BLaER1 (cell line): ENCODE measurements at regions not wholly inside any gene's neighbourhood (a gene's known extent, or its start where the extent isn't known, plus 50 kb on each side); places are given as distances from the start of the nearest gene placed in this dataset.

ENCODE experiments used
- H3K27ac ChIP-seq: shearing (Covaris generic); formaldehyde crosslinking; 2 replicates; pipeline ENCODE4 v1.8.1; 2022
- H3K27me3 ChIP-seq: shearing (Covaris generic); formaldehyde crosslinking; 2 replicates; pipeline ENCODE4 v1.8.1; 2022
- H3K36me3 ChIP-seq: shearing (Covaris generic); formaldehyde crosslinking; 2 replicates; pipeline ENCODE4 v1.8.1; 2022
- H3K4me1 ChIP-seq: shearing (Covaris generic); formaldehyde crosslinking; 2 replicates; pipeline ENCODE4 v1.8.1; 2022
- H3K4me2 ChIP-seq: shearing (Covaris generic); formaldehyde crosslinking; 2 replicates; pipeline ENCODE4 v1.8.1; 2022
- H3K4me3 ChIP-seq: shearing (Covaris generic); formaldehyde crosslinking; 2 replicates; pipeline ENCODE4 v1.8.1; 2022
- H3K9ac ChIP-seq: shearing (Covaris generic); formaldehyde crosslinking; 2 replicates; pipeline ENCODE4 v1.8.1; 2022
- H3K9me3 ChIP-seq: shearing (Covaris generic); formaldehyde crosslinking; 2 replicates; pipeline ENCODE4 v1.8.1; 2022
- H4K20me1 ChIP-seq: shearing (Covaris generic); formaldehyde crosslinking; 2 replicates; pipeline ENCODE4 v1.8.1; 2022
- Cebpa-rat ChIP-seq: shearing (Covaris generic); IDR thresholded peaks from 2 replicates; pipeline ENCODE4 v1.8.1; 2022

- Histone ChIP-seq H3K27me3 (no peaks in the 10 kb centered on the region), H4K20me1 (no peaks in the 10 kb centered on the region), H3K9me3 (no peaks in the 10 kb centered on the region), H3K9ac (no peak overlapping the region), H3K27ac (no peak overlapping the region), H3K4me1 (no peaks in the 10 kb centered on the region), H3K4me3 (no peak overlapping the region), H3K36me3 (no peaks in the 10 kb centered on the region), H3K4me2 (no peak overlapping the region)
- TF ChIP-seq Cebpa-rat, result no peak
Observed at GRCh38 chr16:76885776-76886537, 305.0 kb upstream of the MON1B start.

GRCh38 chr16:76897816-76898215, 293.2 kb upstream of the MON1B start:
- Histone ChIP-seq H3K9me3 (no peaks in the 10 kb centered on the region), H3K4me1 (no peaks in the 10 kb centered on the region), H3K9ac (no peak overlapping the region), H3K27ac (no peak overlapping the region), H4K20me1 (no peaks in the 10 kb centered on the region), H3K4me3 (no peak overlapping the region), H3K4me2 (no peak overlapping the region), H3K36me3 (no peaks in the 10 kb centered on the region), H3K27me3 (no peaks in the 10 kb centered on the region)
- TF ChIP-seq Cebpa-rat, result no peak

GRCh38 chr16:76899767-76900166, 291.2 kb upstream of the MON1B start:
- Histone ChIP-seq H3K4me3 (no peak overlapping the region), H3K27ac (no peak overlapping the region), H3K9me3 (no peaks in the 10 kb centered on the region), H3K9ac (no peak overlapping the region), H3K36me3 (no peaks in the 10 kb centered on the region), H3K4me1 (no peaks in the 10 kb centered on the region), H4K20me1 (no peaks in the 10 kb centered on the region), H3K4me2 (no peak overlapping the region), H3K27me3 (no peaks in the 10 kb centered on the region)
- no peak for TF ChIP-seq Cebpa-rat

- Histone ChIP-seq H3K27ac (no peak overlapping the region), H3K4me3 (no peak overlapping the region), H3K9me3 (no peaks in the 10 kb centered on the region), H3K27me3 (no peaks in the 10 kb centered on the region), H3K4me1 (no peaks in the 10 kb centered on the region), H3K36me3 (no peaks in the 10 kb centered on the region), H4K20me1 (no peaks in the 10 kb centered on the region), H3K4me2 (no peak overlapping the region), H3K9ac (no peak overlapping the region)
- no peak for TF ChIP-seq Cebpa-rat
Observed at GRCh38 chr16:76900285-76901263, 290.4 kb upstream of the MON1B start.

- H3K9me3 ChIP-seq, result no peaks in the 10 kb centered on the region
- no peak for TF ChIP-seq Cebpa-rat
- no peaks in the 10 kb centered on the region for H3K27me3 ChIP-seq
- no peaks in the 10 kb centered on the region for H3K4me1 ChIP-seq
- H4K20me1 ChIP-seq, result no peaks in the 10 kb centered on the region
- no peak overlapping the region for H3K9ac ChIP-seq
- H3K4me2 ChIP-seq, result no peak overlapping the region
- H3K27ac ChIP-seq, result no peak overlapping the region
- H3K36me3 ChIP-seq, result no peaks in the 10 kb centered on the region
- no peak overlapping the region for H3K4me3 ChIP-seq
Observed at GRCh38 chr16:76906552-76906951, 284.4 kb upstream of the MON1B start.

GRCh38 chr16:76910931-76911330, 280.1 kb upstream of the MON1B start:
- Histone ChIP-seq H3K27ac (no peak overlapping the region), H3K4me1 (no peaks in the 10 kb centered on the region), H3K4me2 (no peak overlapping the region), H3K36me3 (no peaks in the 10 kb centered on the region), H3K27me3 (no peaks in the 10 kb centered on the region), H3K9me3 (no peaks in the 10 kb centered on the region), H4K20me1 (no peaks in the 10 kb centered on the region), H3K9ac (no peak overlapping the region), H3K4me3 (no peak overlapping the region)
- TF ChIP-seq Cebpa-rat, result no peak

GRCh38 chr16:76913046-76913445, 277.9 kb upstream of the MON1B start:
- H3K4me1 ChIP-seq, result no peaks in the 10 kb centered on the region
- no peaks in the 10 kb centered on the region for H3K27me3 ChIP-seq
- H3K9me3 ChIP-seq, result no peaks in the 10 kb centered on the region
- no peak overlapping the region for H3K9ac ChIP-seq
- H3K4me3 ChIP-seq, result no peak overlapping the region
- no peak overlapping the region for H3K4me2 ChIP-seq
- no peaks in the 10 kb centered on the region for H4K20me1 ChIP-seq
- no peak overlapping the region for H3K27ac ChIP-seq
- H3K36me3 ChIP-seq, result no peaks in the 10 kb centered on the region
- no peak for TF ChIP-seq Cebpa-rat

GRCh38 chr16:76926042-76926441, 264.9 kb upstream of the MON1B start:
- Histone ChIP-seq H3K4me3 (no peak overlapping the region), H4K20me1 (no peaks in the 10 kb centered on the region)

GRCh38 chr16:76926595-76926994, 264.4 kb upstream of the MON1B start:
- no peak overlapping the region for H3K9ac ChIP-seq
- H3K36me3 ChIP-seq, result no peaks in the 10 kb centered on the region
- H4K20me1 ChIP-seq, result no peaks in the 10 kb centered on the region
- no peak overlapping the region for H3K4me3 ChIP-seq
- H3K27ac ChIP-seq, result no peak overlapping the region
- H3K9me3 ChIP-seq, result no peaks in the 10 kb centered on the region
- no peak for TF ChIP-seq Cebpa-rat
- no peaks in the 10 kb centered on the region for H3K27me3 ChIP-seq
- H3K4me1 ChIP-seq, result no peaks in the 10 kb centered on the region
- no peak overlapping the region for H3K4me2 ChIP-seq

More at GRCh38 chr16:76926042-76926441, 264.9 kb upstream of the MON1B start:
- TF ChIP-seq Cebpa-rat, result no peak
- Histone ChIP-seq H3K27me3 (no peaks in the 10 kb centered on the region), H3K9ac (no peak overlapping the region), H3K36me3 (no peaks in the 10 kb centered on the region), H3K4me2 (no peak overlapping the region), H3K9me3 (no peaks in the 10 kb centered on the region), H3K27ac (no peak overlapping the region), H3K4me1 (no peaks in the 10 kb centered on the region)

GRCh38 chr16:76931186-76931585, 259.8 kb upstream of the MON1B start:
- Histone ChIP-seq H3K9me3 (no peaks in the 10 kb centered on the region), H3K4me2 (no peak overlapping the region), H3K27me3 (no peaks in the 10 kb centered on the region), H4K20me1 (no peaks in the 10 kb centered on the region), H3K4me1 (no peaks in the 10 kb centered on the region), H3K27ac (no peak overlapping the region), H3K4me3 (no peak overlapping the region), H3K9ac (no peak overlapping the region), H3K36me3 (no peaks in the 10 kb centered on the region)
- no peak for TF ChIP-seq Cebpa-rat
